ENCODE measurements at regions not wholly inside any gene's neighbourhood (a gene's known extent, or its start where the extent isn't known, plus 50 kb on each side); places are given as distances from the start of the nearest gene placed in this dataset.

DNA sequence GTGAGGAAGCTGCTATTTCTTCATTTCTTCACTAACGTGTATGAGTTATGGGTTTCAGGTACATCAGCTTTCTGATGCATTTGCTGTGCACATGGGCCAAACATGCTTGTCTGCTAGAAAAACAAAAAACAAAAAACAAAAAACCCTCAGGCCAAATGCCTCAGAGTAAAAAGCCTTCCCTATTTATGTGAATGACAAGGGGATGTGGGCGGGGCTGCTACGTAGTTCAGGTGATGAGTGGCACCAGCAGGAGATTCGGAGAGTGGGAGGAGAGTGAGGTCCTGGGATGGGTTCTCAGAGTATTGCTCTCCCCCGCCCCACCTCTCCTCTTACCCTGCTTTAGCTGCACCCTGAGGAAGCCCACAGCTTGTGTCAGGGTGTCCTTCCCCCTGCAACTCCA lies 596.8 kb upstream of the JAG1 start:
- DNase-seq, result no peak

DNA sequence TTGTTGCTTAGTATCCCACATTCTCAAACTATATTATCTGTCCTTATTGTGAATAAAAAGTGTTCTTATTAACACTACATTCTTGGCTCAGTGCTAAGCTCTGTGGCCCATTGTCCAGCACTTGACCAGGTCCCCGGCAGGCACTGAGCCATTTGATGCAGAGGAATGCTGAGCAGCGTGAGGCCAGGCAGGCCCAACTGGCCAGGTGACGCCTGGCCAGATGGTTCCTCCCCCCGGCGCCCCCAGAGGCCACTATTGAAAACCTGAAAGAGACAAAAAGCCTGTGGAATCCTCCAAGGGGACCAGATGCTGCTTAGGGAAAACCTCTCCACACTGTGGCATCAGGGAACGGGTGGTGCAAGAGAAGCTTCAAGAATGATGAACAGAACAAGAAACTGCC lies 597.5 kb upstream of the JAG1 start:
- DNase-seq, result no peak

DNA sequence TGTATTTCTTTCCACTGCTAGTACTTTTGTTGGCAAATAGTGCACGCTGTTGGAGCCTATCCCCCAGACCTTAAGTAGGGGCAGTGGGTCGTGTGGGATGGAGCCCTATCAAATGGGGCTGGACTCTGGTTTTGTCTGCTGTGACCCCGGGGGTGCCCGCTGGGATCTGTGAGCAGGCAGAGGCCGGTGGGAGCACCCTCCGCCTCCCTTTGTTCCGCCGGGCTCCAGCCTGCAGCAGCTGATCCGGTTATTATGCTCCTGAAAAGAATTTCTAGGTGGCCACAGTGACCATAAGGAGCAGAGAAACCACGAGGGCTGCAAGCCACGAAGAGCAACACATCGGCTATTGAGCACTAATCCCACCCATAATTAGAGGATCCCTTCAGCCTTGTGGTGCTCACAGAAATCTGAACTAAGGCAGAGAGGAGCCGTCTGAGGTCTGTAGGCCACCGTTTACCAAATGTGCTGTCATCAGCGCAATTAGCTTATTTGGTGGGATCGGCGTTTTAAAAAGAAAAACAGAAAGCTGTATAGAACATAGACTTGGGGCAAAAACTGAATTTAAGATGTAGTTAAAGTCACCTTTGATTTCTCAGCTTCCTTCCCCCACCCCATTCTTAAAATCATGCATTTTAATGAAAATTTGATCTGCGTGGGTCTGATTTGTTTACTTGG lies 598.3 kb upstream of the JAG1 start:
- DNase-seq, result no peak

DNA sequence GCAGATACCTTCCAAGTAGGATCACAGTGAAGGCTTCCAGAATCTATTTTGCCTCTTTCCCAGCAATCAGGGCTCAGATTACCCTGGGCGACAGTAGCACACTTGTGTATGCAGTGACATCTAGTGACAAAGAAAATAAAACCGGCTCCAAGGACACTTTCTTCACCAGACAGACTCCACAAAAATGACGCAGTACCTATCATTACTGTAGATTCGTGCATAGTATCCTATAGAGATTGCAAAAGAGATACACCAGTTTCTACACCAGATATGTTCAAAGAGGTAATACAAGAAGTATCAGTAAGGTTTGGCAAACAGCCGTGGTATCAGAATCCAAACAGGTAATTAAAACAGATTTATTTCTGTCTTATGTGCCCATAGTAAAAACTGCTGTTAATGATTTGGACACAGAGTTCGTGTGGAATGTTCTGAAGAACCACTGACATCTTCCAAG lies 600.4 kb upstream of the JAG1 start:
- no peak for DNase-seq

DNA sequence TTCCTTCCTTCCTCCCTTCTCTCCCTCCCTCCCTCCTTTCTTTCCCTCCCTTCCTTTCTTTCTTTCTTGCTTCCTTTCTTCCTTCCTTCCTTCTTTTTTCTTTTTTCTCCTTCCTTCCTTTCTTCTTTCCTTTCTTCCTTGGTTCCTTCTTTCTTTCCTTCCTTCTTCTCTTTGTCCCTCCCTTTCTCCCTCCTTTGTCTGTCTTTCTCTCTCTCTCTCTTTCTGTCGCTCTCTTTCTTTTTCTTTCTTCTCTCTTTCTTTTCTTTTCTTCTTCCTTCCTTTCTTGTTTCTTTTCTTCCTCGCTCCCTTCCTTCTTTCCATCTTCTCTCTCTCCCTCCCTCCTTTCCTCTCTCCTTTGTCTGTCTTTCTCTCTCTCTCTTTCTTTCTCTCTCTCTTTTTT lies 601.9 kb upstream of the JAG1 start:
- no peak for DNase-seq

DNA sequence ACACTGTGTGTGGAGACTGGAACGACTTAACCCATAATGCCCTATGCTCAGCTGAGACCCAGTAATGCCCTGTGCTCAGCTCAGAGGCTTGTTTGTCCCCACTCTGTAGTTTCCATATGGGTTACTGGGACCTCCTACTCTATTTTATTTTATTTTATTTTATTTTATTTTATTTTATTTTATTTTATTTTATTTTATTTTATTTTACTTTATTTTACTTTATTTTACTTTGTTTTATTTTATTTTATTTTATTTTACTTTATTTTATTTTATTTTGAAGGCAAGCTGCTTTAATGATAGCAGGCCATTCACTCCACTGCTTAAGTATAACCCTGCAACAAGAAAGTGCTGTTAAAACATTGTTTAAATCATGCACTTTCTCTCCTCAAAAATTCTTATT lies 603.4 kb upstream of the JAG1 start:
- no peak for DNase-seq

DNA sequence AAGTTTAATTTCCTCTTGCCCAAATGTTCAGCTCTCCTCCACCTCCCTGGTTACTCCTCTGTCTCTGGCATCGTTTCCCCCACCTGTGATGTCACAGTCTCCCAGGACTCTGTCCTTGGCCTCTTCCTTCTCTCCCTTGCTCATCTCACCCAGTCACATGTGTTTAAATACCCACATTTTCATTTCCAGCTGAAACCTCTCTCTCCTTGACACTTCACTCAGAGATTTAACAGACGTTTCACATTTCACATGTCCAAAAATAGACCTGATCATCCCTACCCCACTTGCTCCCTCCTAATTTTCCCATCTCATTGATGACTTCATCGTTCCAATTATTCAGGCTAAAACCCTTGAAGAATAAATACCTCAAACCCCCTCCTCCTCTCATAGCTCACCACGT lies 604.1 kb upstream of the JAG1 start:
- DNase-seq, result no peak

DNA sequence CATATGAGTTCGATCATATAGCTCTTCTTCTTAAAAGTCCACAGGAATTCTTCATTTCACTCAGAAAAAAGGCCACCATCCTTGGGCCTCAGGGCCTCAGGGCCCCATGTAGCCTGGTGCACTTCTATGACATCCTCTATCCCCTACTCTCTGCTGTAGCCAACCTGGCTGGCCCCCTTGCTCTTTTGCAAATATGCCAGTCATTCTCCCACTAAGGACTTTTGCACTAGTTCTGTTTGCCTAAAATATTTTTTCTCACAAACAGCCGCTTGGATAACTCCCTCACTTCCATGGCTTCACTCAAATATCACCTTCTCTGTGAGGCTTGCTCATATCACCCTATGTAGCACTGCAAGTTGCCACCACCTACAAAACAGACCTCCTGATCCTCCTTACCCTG lies 604.7 kb upstream of the JAG1 start:
- DNase-seq, result no peak

DNA sequence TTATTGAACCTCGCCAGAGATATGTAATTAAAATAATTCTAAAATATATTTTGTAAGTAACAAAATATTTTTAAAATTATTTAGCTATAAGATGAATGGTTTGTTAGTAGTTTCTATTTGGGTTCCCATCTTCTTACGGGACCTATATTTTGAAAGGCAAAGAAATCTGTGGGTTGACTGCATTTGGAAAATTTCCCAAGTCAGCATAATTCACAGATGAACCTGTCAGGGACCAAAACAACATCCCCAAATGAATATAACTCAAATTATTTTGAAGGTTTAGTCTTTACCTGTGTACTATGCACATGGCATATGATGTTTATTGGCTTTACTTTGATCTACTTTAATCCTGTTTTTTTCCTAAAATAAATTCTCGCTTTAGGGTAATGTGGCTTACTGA lies 607.4 kb upstream of the JAG1 start:
- no peak for DNase-seq

DNA sequence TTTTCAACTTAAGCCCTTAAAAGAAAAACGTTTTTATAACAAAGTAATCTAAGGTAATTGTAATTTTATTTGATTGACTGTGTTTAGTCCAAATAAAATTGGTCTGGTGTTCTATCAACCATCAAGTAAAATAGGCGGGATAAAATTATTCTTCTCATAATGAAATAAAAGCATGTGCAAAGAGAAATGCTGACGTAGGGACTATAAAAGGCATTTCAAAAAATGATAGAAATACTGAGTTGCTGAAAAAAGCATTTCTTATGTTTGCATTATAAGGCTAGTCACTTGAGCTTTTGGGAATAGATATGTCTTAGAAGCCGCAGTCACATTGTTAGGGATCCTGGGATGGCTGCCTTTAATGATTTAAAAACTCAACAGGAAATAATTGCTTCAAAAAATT lies 608.0 kb upstream of the JAG1 start:
- DNase-seq, result no peak

DNA sequence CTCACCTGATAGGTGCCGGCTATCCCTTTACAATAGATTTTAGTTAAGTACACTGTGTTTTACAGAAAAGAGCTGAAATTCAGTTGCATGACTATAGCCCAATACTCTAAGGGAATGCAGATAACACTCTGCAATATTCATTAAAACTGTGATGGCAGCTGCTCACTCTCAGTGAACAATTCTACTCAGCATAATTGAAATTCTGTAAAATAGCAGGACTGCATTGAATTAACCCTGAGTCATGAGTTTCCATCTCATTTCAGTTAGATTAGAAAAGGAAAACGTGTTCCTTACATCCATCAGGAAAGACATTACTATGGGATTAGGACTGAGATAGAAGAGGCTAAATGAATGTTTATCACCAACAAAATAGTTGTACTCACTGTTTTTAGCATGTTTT lies 613.3 kb upstream of the JAG1 start:
- no peak for DNase-seq

DNA sequence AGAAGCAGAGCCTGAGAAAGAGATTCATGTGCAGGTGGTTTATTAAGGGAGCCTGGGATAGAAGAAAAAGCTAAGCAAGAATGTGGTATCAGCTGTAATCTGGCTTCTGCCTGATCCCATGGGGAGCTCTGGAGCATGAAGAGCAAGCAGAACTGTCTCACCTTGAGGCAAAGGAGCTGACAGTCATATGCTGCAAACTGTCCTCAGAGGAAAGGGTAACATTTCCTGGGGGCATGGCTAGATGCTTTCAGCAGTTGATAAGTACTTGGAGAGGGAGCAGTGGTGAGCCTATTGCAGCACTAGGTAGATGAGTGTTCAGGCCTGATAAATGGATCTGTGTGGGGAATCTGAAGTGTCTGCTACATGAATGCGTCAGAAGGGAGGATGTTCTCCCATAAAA lies 621.5 kb upstream of the BTBD3 start:
- DNase-seq, result no peak

DNA sequence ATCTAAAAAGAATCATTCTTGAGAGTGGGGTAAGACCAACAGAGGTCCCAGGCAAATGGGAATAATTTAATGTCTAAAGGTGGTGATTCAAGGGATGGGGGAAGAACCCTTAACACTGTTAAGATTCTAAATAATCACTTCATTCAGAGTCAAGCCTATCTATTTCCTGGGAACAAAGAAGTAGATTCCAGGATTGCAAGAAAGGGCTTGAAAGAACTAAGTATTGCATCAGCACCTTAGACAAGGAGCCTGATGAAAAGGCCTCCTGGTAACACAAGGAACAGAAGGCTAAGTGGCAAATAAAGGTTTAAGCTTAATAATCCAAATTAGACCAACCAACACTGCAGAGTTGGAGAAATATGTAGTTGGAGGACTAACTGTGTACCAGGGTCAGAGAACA lies 620.7 kb upstream of the BTBD3 start:
- no peak for DNase-seq

DNA sequence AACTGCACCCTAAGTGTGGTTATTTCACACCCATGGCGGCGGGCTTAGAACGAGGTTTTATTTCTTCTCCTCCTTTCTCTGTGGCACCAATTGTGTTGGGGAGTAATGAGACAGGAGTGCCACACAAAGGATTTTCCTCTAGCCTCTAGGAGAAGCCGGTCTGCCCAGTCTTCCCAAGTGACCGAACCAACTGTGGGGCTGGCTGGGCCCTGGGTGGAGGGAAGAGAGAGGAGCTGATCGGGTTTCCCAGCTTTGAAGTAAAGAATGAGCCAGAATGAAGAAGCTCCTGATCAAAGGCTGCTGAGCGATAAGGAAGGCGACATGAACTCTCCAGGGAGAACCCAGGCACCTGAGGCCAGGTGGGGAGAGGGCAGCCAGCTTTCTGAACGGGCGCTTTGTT lies 616.0 kb upstream of the BTBD3 start:
- no peak for DNase-seq

DNA sequence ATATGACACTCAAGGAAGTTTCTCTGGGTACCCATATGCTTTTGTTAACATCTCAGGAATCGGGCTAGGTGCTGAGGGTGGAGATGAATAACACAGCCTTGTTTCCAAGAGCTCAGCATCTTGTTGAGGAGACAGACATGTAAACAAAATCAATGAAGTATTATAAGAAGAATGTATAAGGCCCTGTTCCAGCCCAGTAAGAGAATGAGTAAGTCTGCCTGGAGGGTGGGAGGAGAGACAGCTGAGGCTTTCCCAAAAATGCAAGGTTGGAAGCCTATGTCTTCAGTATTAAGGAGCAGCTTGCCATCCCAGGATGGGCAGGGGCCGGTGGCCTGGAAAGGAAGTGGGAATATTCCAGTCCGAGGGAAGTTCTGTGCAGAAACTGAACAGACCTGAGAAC lies 615.3 kb upstream of the BTBD3 start:
- DNase-seq, result no peak

DNA sequence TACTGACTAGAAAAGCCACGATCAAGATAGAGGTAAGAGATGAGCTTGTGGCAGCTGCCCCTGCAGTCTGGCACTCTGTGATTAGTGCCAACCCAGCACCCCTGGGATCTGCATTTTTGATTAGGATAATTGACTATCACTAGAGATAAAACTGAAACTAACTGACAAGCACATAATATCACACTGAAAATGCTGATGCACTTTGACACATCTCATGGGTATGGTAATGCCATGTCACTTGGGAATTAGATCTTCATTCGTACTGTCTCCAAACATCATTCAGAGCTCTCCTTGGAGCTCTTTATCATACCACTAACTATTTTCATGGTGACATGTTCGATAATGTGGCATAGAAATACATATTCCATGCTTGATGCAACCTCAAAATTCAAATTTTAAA lies 612.9 kb upstream of the BTBD3 start:
- DNase-seq, result no peak

DNA sequence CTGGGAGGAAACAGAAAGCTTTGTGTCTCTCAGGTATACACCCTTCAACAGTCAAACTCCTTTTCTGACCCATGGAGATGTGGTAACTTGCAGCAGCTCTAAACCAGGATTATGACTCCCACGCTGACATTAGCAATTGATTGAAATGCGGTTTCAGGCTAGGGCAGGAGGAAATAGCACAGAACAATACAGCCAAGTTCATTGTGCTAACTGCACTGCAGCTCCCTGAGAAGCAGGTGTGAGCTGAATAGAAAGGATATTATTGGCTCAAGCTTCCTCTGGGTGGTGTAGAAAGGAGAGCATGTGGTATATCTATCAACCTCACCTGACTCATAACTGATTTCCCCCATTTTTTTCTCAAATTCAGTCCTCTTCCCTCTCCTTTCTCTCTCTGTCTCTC lies 612.3 kb upstream of the BTBD3 start:
- no peak for DNase-seq

DNA sequence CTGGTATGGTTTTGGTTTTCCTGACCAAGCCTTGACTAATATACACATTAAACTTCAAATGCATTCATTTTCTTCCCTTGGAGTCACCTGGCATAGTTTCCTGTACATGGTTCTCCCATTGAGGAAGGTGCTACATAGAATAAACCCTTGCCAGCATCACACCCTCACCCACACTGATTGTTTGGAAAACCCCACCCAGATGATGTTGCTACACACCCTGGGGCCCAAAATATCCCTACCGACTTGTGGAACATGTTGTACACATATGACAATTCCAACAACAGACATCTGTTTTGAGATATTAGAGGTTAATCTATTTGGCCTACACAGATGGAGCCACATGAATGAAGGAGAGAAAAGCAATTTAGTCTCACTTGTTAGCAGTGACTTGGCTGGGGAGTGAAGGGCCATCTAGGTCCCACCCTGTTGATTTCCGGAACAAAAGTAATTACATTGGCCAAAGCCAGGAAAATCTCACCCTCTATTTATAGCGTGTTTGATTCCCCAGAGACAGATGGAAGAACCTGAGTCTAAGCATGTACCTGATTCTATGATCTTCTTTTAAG lies 606.0 kb upstream of the BTBD3 start:
- DNase-seq, result no peak

DNA sequence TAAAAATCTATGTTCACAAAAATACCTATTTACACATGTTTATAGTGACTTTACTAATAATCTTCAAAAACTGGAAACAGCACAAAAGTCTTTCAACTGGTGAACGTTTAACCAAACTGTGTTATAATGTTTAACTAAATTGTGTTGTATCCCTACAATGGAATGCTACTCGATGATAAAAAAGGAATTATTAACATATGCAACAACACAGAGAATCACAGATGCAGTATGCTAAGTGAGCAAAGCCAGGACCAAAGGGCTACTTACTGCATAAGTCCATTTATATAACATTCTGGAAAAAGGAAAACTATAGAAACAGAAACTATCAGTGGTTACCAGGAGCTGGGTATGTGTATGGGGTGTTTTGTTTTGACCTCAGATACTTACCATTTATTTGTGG lies 602.2 kb upstream of the BTBD3 start:
- no peak for DNase-seq

DNA sequence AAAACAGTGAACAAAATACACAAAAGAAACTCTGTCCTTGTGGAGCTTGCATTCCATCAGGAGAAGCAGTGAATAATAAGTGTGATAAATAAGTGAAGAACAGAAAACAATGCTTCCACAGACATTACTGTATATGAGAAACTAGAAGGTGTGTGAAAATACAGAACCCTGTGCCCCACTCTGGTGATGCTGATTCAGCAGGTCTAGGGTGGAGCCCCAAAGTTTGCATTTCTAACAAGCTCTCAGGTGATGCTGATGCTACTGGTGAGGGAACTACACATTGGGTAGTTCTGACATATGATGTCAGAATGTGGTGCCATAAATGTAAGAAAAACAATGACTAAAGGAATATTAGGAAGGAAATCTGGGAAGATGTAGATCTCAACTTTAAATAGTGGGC lies 601.4 kb upstream of the BTBD3 start:
- DNase-seq, result no peak

DNA sequence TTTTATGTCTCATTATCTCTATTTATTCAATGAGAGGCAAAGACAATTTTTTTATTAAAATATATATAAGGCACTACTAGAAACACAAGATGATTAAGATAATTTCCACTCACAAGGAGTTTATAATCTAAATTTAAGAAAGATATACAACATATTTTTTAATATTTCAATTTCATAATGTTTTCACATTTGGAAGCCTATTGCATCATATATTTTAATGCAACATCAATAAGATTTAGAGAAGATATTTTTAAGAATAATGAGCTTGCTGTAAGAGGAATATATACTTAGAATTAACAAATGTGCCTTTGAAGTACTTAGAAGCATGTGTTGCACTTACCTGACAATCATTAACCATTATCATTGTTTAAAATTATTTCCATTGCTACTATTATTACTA lies 597.7 kb upstream of the BTBD3 start:
- DNase-seq, result no peak

DNA sequence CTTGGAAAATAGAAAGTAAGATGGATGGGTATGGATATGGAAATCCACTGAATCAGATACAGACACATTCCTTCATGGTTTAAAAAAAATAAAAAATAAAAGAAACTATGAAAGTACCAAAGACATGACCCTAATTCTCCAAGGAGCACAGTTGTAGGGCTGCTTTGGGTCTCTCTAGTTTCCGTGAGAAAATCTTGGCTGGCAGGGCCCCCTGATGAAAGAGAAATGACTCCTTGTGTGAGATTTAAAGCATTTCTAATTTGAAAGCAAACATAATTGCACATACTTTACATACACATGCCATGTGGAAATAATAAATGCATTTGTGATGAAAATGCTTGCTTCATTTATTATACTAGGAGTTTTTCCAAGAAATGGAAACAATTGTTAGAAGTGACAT lies 593.9 kb upstream of the BTBD3 start:
- no peak for DNase-seq

DNA sequence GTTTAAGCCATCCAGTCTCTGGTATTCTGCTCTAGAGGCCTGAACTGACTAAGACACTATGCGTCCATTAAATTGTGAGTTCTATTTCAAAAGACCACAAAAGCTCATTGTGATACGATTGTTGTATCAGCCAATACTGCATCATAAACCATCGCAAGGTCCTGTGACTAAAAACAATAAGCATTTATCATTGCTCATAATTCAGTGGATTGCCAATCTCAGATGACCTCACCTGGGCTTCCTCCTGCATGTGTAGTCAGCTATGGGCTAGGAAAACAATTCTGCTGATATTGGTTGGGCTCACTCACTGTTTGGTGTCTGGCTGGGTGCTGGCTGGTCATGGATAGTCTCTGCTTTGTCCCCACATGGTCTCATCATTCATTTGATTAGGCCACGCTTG lies 592.7 kb upstream of the BTBD3 start:
- no peak for DNase-seq

DNA sequence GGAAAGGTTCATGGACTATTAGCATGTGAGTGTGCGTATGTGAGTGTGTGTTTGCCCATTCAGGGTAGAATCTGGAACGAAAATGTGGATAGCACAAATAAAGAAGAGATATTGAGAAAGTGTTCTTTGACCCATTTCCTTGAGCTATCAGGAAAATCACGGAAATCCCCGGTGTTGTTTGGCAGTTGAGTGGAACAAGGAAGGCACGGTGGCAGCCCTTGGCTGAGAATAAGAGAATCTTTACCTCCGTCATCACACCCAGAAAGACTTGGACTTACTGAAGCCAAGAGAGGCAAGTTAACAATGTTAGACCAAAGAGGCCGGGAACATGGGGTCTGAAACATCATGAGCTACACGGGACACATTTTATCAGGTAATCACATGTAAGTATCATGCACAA lies 588.9 kb upstream of the BTBD3 start:
- DNase-seq, result no peak

DNA sequence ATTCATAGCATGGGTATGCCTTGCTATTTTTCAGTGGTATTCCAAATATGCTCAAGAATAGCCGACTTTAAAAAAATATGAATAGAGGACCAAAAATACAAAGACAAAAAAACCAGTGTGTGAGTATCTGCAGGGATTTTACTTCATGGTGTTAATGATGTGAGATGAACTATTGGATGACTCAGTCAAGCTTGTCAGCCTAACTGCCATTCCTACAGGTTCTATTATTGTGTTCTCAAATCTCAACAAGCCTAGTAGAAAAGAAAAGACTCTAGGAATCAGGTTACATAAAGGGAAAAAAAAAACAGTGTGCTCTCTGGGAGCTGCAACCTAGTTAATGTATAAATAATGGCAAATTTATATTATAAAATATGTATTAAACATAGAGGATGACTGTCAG lies 588.4 kb upstream of the BTBD3 start:
- no peak for DNase-seq

DNA sequence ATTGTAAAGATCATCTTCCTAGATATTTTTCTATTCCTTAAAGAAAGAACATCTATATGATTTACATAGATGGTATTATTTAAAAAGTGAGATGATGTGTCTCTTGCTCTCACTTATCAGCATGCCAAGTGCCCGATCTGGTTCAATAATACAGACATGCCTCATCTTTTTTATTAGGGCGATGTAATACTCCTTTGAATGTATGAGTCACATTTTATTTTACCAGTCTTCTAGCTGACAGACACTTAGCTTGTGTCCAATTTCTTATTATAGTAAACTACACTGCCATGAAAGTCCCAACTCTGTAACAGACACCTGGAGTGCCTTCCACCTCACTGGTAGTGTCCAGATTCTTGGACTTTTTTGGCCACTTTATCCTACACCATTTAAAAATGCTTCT lies 586.6 kb upstream of the BTBD3 start:
- DNase-seq, result no peak

Measured in stimulated activated CD4-positive, alpha-beta T cell treated with anti-CD3 and anti-CD28 coated beads, Interleukin-4, amount 100 ng/mL, for 4 hours (primary cell).